GM12878 (cell line): ENCODE measurements at regions not wholly inside any gene's neighbourhood (a gene's known extent, or its start where the extent isn't known, plus 50 kb on each side); places are given as distances from the start of the nearest gene placed in this dataset.

ENCODE experiments used
- CEBPZ ChIP-seq: fragments of 150-350 bp; IDR thresholded peaks from 2 replicates; pipeline ENCODE4 v1.6.1; 2016; ENCODE audit warnings: low read depth, low read length
- TF ChIP-seq, protein P1 (sequence below): fragments of 450-650 bp; formaldehyde crosslinking; IDR thresholded peaks from 2 replicates; pipeline ENCODE4 v1.4.0; 2020; ENCODE audit warnings: mild to moderate bottlenecking, moderate library complexity
- TF ChIP-seq, protein P2 (sequence below): fragments of 450-650 bp; IDR thresholded peaks from 2 replicates; pipeline ENCODE4 v1.6.1; 2018; ENCODE audit warnings: mild to moderate bottlenecking, low read depth, moderate library complexity; ENCODE audit not compliant: partially characterized antibody

- TF ChIP-seq, protein P1, sequence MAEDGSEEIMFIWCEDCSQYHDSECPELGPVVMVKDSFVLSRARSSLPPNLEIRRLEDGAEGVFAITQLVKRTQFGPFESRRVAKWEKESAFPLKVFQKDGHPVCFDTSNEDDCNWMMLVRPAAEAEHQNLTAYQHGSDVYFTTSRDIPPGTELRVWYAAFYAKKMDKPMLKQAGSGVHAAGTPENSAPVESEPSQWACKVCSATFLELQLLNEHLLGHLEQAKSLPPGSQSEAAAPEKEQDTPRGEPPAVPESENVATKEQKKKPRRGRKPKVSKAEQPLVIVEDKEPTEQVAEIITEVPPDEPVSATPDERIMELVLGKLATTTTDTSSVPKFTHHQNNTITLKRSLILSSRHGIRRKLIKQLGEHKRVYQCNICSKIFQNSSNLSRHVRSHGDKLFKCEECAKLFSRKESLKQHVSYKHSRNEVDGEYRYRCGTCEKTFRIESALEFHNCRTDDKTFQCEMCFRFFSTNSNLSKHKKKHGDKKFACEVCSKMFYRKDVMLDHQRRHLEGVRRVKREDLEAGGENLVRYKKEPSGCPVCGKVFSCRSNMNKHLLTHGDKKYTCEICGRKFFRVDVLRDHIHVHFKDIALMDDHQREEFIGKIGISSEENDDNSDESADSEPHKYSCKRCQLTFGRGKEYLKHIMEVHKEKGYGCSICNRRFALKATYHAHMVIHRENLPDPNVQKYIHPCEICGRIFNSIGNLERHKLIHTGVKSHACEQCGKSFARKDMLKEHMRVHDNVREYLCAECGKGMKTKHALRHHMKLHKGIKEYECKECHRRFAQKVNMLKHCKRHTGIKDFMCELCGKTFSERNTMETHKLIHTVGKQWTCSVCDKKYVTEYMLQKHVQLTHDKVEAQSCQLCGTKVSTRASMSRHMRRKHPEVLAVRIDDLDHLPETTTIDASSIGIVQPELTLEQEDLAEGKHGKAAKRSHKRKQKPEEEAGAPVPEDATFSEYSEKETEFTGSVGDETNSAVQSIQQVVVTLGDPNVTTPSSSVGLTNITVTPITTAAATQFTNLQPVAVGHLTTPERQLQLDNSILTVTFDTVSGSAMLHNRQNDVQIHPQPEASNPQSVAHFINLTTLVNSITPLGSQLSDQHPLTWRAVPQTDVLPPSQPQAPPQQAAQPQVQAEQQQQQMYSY (CRISPR knock-in tag): no peak
- TF ChIP-seq CEBPZ: no peak
- TF ChIP-seq, protein P2, sequence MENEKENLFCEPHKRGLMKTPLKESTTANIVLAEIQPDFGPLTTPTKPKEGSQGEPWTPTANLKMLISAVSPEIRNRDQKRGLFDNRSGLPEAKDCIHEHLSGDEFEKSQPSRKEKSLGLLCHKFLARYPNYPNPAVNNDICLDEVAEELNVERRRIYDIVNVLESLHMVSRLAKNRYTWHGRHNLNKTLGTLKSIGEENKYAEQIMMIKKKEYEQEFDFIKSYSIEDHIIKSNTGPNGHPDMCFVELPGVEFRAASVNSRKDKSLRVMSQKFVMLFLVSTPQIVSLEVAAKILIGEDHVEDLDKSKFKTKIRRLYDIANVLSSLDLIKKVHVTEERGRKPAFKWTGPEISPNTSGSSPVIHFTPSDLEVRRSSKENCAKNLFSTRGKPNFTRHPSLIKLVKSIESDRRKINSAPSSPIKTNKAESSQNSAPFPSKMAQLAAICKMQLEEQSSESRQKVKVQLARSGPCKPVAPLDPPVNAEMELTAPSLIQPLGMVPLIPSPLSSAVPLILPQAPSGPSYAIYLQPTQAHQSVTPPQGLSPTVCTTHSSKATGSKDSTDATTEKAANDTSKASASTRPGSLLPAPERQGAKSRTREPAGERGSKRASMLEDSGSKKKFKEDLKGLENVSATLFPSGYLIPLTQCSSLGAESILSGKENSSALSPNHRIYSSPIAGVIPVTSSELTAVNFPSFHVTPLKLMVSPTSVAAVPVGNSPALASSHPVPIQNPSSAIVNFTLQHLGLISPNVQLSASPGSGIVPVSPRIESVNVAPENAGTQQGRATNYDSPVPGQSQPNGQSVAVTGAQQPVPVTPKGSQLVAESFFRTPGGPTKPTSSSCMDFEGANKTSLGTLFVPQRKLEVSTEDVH: no peak
Observed at GRCh38 chr7:10268034-10268433, 705.6 kb upstream of the PHF14 start (continued).
